Caki2 (cell line): ENCODE measurements at regions not wholly inside any gene's neighbourhood (a gene's known extent, or its start where the extent isn't known, plus 50 kb on each side); places are given as distances from the start of the nearest gene placed in this dataset.

Experiments
- DNase-seq: peaks from one replicate; pipeline ENCODE4 v3.0.0-alpha.2; 2015; ENCODE audit warnings: low read depth
- in situ Hi-C: cut with HindIII; loops from 2 replicates; pipeline ENCODE4 v1.10.0; 2016; ENCODE audit warnings: low sequenced_read_pairs, low pct_unique_long_range_greater_than_20kb, mixed read lengths

- in situ Hi-C loops: no loop called here
- DNase-seq: no peak
Observed at GRCh38 chr5:14090755-14091154, 52.4 kb upstream of the TRIO start.

DNA sequence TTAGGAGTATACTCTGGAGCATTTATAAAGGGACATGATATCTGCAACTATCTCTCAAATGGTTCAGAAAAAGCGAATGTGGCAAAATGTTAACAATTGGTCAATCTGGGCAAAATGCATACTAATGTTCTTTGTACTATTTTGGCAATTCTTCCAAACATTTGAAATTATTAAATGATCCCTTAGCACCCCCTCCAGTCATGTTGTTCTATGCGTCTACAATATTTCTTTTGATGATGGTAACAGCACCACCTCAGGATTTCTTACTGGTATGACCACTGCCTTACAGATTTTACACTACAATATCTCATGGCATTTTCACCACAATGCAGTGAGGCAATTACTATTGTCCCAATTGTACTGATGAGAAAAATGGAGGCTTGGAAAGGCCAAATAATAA is 52.9 kb upstream of the TRIO start:
- in situ Hi-C loops: no loop called here
- no peak for DNase-seq

GRCh38 chr5:14089198-14089597 is 53.9 kb upstream of the TRIO start:
- in situ Hi-C loops: no loop called here
- no peak for DNase-seq

DNA sequence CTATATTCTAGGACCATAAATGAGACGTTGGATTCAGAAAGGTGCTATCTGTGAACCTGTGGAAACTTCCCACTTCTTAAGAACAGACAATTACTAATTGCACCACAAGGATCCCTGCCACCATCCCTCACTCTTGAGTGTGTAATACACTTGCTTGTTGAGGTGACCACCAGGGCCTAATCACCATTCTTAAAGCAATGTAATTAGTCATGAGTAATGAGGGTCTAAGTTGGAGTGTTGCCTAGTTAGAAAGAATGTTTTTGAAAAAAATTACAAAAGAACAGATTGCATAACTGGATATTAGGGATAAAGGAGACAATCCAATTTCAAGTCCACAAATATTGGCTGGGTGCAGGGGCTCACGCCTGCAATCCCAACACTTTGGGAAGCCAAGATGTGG is 56.9 kb upstream of the TRIO start:
- in situ Hi-C loops: no loop called here
- no peak for DNase-seq

- DNase-seq: no peak
- in situ Hi-C loops: no loop called here
Observed at GRCh38 chr5:14082973-14083372, 60.2 kb upstream of the TRIO start.

DNA sequence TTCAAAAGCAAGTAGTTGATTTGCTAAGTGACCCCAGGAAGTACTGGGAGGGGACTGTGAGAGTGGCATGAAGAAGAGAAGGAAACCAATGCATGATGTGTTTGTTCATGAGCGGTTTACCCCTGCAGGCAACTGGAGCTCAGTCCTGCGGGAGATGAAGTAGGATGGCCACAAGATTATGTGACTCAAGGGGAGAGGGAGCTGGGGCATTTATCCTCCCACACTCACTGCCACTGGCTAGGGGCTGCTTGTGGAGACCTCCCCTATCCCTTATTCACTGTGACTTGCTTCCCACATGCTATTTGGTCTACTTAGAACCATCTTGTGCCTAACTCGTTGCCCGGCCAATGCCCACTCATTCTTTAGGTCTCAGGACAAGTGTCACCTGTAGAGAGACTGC is 60.6 kb upstream of the TRIO start:
- in situ Hi-C loops: no loop called here
- no peak for DNase-seq

DNA sequence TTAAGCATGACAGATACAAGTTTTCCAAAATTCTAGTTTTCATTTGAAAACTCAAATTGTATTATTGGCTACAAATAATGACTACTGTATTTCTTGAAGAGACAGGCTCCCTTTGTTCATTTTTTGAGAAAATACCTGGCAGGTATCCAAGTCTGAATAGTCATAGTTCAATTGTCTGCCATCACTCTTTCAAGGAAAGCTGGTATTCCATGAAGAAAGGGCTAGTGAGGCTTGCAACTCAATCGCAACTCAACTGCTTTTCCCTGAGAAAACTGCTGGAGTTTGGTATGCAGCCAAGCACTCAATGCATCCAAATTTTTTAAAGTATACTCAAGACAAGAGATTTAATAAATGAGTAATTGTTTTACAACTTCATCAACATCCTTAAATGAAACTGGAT is 61.4 kb upstream of the TRIO start:
- in situ Hi-C loops: no loop called here
- no peak for DNase-seq

- in situ Hi-C loops: no loop called here
Observed at GRCh38 chr5:14078716-14079115, 64.4 kb upstream of the TRIO start.

GRCh38 chr5:14077501-14077900 is 65.6 kb upstream of the TRIO start:
- no peak for DNase-seq
- in situ Hi-C loops: no loop called here

More at GRCh38 chr5:14078716-14079115, 64.4 kb upstream of the TRIO start:
- DNase-seq: no peak

GRCh38 chr5:14076561-14076960 is 66.6 kb upstream of the TRIO start:
- no peak for DNase-seq

DNA sequence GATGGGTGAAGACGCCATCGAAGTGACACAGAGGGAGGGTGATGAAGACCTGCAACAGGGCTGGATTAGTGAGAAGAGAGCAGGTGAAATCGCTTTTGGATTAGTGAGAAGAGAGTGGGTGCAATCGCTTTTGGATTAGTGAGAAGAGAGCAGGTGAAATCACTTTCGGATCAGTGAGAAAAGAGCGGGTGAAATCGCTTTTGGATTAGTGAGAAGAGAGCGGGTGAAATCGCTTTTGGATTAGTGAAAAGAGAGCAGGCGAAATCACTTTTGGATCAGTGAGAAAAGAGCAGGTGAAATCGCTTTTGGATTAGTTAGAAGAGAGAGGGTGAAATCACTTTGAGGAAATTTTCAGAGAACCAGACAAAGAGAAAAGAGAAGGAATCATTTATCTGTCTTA is 67.2 kb upstream of the TRIO start:
- no peak for DNase-seq
- in situ Hi-C loops: no loop called here

More at GRCh38 chr5:14076561-14076960, 66.6 kb upstream of the TRIO start:
- in situ Hi-C loops: no loop called here

GRCh38 chr5:14071433-14071832 is 71.7 kb upstream of the TRIO start:
- DNase-seq: no peak
- in situ Hi-C loops: no loop called here

DNA sequence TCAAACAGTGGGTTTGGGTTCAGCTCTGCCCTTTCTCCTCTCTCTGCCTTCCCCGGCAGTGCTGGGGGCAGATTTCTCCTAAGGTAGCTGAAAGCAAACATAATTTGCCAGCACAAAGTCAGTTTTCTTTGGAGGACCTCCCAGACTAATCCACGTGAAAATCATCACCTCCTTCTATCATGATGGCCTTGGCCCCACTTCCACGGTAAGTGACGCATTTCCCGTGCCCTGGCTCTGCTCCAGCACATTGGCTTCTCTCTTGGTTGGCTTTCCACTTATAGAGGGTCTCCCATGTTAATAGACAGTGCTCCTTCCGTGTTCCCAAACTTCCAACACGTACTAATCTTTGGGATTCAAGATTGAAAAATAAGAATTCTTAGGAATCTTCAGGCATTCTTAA is 74.1 kb upstream of the TRIO start:
- no peak for DNase-seq
- in situ Hi-C loops: no loop called here

DNA sequence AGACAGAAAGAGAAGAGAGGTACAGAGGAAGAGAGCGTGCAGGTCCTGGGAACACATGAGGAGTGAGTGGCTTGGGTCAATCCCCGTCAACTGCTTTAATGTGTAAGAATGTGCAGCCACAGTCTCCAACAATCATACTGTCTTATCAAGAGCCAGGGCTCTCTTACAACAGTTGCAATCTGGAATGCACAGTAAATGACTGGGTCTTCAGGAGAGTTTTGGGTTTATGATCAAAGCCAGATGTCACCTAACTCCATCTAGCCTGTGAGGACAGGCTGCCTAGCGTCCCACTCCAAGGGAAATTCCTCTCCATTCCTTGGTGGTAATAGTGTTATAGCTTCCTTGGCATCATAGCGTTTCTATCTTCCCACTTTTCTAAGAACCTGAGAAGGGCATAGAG is 75.0 kb upstream of the TRIO start:
- DNase-seq: no peak
- in situ Hi-C loops: no loop called here

DNA sequence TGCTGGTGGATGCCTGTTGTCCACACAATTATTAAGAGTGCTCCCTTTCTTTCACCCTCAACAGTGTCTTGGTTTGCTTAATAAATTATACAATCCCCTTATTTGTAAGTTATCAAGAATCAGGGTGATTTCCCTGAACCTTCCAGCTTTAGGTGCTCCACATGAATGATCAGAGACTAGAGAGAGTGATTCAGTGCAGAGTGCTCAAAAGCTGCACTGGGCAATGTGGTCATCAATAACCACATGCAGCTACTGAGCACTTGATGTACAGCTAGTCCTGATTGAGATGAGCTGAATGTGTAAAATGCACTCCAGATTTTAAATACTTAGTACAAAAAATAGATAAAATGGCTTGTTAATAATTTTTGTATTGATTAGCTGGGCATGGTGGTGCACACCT is 76.8 kb upstream of the TRIO start:
- no peak for DNase-seq
- in situ Hi-C loops: no loop called here

GRCh38 chr5:14064841-14065240 is 78.3 kb upstream of the TRIO start:
- in situ Hi-C loops: no loop called here
- no peak for DNase-seq

GRCh38 chr5:14063691-14064090 is 79.5 kb upstream of the TRIO start:
- in situ Hi-C loops: no loop called here

GRCh38 chr5:14063138-14063537 is 80.0 kb upstream of the TRIO start:
- in situ Hi-C loops: no loop called here

More at GRCh38 chr5:14063691-14064090, 79.5 kb upstream of the TRIO start:
- no peak for DNase-seq

GRCh38 chr5:14062178-14062577 is 81.0 kb upstream of the TRIO start:
- peak; percentile 15 for DNase-seq
- in situ Hi-C loops: no loop called here

More at GRCh38 chr5:14063138-14063537, 80.0 kb upstream of the TRIO start:
- no peak for DNase-seq

- in situ Hi-C loops: no loop called here
- DNase-seq: no peak
Observed at GRCh38 chr5:14061106-14061505, 82.0 kb upstream of the TRIO start.

DNA sequence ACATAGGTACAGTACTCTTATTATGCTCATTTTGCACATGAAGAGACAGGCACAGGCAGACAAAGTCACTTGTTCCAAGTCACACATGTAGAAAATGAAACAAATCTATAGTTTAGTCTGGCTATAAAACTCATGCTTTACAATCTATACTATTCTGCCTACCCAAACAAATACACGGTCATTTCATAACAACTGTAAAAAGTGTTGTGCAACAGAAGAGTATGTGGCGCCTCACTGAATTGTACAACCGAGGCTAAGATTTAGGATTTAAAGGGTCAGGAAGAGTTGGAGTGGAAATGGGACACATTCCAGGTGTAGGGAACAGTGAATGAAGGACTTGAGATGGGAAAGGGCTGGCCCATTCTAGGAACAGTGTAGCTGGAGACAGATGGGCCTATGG is 82.9 kb upstream of the TRIO start:
- in situ Hi-C loops: no loop called here

More for the DNA sequence above, 82.9 kb upstream of the TRIO start:
- no peak for DNase-seq
